GM19023 (cell line): ENCODE measurements at regions not wholly inside any gene's neighbourhood (a gene's known extent, or its start where the extent isn't known, plus 50 kb on each side); places are given as distances from the start of the nearest gene placed in this dataset.
"Not testable (repeated sequence)": the region's sequence is repeated elsewhere in the genome, so short reads cannot be mapped to it uniquely, and the experiment has no call there.

ENCODE experiments used
- ATAC-seq: cut with Tn5 transposase; IDR thresholded peaks from one replicate; pipeline ENCODE4 v1.9.1; 2021; ENCODE audit warnings: mild to moderate bottlenecking, moderate library complexity; ENCODE audit not compliant: unreplicated experiment

DNA sequence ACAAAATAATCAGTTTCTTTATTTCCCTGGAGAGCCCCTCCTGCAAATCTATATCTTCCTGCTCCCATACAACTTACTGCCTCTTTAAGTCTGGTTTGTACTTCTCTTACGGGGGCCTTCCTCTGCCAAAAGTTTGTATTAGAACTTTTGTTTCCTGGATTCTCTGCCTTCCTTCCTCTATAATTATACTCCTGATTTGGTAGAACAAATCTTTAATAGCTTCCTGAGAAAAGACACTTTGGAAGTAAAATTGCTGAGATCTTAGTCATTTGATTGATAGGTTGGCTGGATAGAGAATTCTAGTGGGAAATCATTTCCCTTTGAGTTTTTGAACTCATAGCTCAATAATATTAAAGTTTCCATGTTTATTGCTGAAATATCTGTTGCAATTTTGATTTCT is 499.2 kb downstream of the RAB38 start:
- ATAC-seq: no peak

- ATAC-seq: no peak
Measured at GRCh38 chr11:87666730-87667129, 508.5 kb downstream of the RAB38 start.

- no peak for ATAC-seq
Measured at GRCh38 chr11:87662287-87662686, 513.0 kb downstream of the RAB38 start.

- ATAC-seq: no peak
Measured at GRCh38 chr11:87660926-87661660, 514.1 kb downstream of the RAB38 start.

- ATAC-seq: no peak
Measured at GRCh38 chr11:87659807-87660206, 515.4 kb downstream of the RAB38 start.

- ATAC-seq: no peak
Measured at GRCh38 chr11:87645626-87646025, 529.6 kb downstream of the RAB38 start.

- ATAC-seq: no peak
Measured at GRCh38 chr11:87639753-87640364, 535.4 kb downstream of the RAB38 start.

- ATAC-seq: no peak
Measured at GRCh38 chr11:87635001-87635400, 540.2 kb downstream of the RAB38 start.

DNA sequence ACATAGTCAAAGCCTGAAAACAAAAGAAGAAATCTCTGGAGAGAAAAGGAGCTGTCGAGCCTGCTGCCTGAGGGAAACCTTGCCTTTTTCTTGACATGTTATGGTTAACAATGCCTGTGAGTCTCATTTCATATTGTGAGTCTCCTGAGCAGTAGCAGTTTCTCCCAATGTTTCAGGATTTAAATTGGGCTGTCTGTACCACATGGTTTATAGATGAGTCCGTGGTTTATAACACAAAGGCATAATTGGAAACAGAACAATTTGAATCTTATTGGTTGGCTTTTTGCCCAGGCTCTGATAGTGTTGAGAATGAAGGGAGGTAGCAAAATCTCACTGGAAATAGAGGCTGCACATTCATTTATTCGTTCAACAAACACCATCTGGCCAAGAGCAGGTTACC is 540.9 kb downstream of the RAB38 start:
- no peak for ATAC-seq

GRCh38 chr11:87628957-87629356 is 546.3 kb downstream of the RAB38 start:
- ATAC-seq: no peak

GRCh38 chr11:87628026-87628580 is 547.1 kb downstream of the RAB38 start:
- no peak for ATAC-seq

DNA sequence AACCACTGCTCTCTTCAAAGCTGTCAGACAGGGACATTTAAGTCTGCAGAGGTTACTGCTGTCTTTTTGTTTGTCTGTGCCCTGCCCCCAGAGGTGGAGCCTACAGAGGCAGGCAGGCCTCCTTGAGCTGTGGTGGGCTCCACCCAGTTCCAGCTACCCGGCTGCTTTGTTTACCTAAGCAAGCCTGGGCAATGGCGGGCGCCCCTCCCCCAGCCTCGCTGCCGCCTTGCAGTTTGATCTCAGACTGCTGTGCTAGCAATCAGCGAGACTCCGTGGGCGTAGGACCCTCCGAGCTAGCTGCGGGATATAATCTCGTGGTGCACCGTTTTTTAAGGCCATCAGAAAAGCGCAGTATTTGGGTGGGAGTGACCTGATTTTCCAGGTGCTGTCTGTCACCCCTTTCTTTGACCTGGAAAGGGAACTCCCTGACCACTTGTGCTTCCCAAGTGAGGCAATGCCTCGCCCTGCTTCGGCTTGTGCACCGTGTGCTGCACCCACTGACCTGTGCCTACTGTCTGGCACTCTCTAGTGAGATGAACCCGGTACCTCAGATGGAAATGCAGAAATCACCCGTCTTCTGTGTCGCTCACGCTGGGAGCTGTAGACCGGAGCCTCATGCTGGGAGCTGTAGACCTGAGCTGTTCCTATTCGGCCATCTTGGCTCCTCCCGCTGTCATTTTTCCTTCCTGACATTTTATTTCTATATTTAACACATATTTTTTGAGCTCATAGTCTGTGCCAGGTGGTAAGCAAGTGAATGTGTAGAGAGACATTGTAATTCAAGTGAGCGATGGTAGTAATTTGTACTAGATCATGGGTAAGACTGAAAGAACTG is 551.5 kb downstream of the RAB38 start:
- not testable (repeated sequence) for ATAC-seq

- no peak for ATAC-seq
Measured at GRCh38 chr11:87616511-87616910, 558.7 kb downstream of the RAB38 start.

GRCh38 chr11:87604350-87604749 is 566.6 kb downstream of the TMEM135 start:
- ATAC-seq: no peak

DNA sequence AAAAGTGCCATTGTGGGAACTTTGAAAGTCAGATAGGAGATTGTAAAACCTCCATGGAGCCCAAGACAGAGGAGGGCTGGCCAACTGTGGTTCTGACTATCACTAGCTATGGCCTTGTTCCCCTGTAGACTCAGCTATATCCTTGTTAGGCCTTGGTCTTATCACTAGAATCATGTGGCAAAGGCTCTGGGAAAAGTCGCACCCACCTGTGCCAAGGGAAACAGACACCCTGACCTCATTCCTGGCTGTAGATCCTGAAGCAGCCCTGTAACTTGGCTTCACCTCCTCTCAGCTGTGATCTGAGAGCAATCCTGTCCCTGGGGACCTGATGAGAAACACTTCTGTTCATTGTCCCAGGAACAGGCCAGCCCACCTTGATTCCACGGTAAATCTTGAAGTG is 566.2 kb downstream of the TMEM135 start:
- ATAC-seq: no peak

GRCh38 chr11:87602776-87603175 is 565.0 kb downstream of the TMEM135 start:
- ATAC-seq: no peak

- ATAC-seq: no peak
Measured at GRCh38 chr11:87600938-87601337, 563.2 kb downstream of the TMEM135 start.

GRCh38 chr11:87597725-87598124 is 560.0 kb downstream of the TMEM135 start:
- ATAC-seq: no peak

- ATAC-seq: no peak
Measured at GRCh38 chr11:87596176-87596575, 558.4 kb downstream of the TMEM135 start.

GRCh38 chr11:87589082-87589481 is 551.3 kb downstream of the TMEM135 start:
- no peak for ATAC-seq

GRCh38 chr11:87585613-87586012 is 547.9 kb downstream of the TMEM135 start:
- not testable (repeated sequence) for ATAC-seq
